ENCODE measurements at regions not wholly inside any gene's neighbourhood (a gene's known extent, or its start where the extent isn't known, plus 50 kb on each side); places are given as distances from the start of the nearest gene placed in this dataset.
"Not testable (repeated sequence)": the region's sequence is repeated elsewhere in the genome, so short reads cannot be mapped to it uniquely, and the experiment has no call there.

- no peak for DNase-seq
These were observed 90.6 kb downstream of the CRYGS start for GRCh38 chr3:186453531-186453930.

- DNase-seq, result no peak
These were observed 90.5 kb upstream of the DGKG start for GRCh38 chr3:186452517-186452916.

- no peak for DNase-seq
These were observed 89.3 kb upstream of the DGKG start for GRCh38 chr3:186451371-186451770.

- no peak for DNase-seq
These were observed 82.9 kb upstream of the DGKG start for GRCh38 chr3:186444974-186445373.

- DNase-seq, result no peak
These were observed 82.3 kb upstream of the DGKG start for GRCh38 chr3:186444288-186444687.

GRCh38 chr3:186442979-186443378, 80.9 kb upstream of the DGKG start:
- DNase-seq, result not testable (repeated sequence)

- no peak for DNase-seq
These were observed 80.1 kb upstream of the DGKG start for GRCh38 chr3:186442162-186442561.

- no peak for DNase-seq
These were observed 78.9 kb upstream of the DGKG start for GRCh38 chr3:186440891-186441290.

GRCh38 chr3:186439725-186440124, 77.7 kb upstream of the DGKG start:
- no peak for DNase-seq

- DNase-seq, result not testable (repeated sequence)
These were observed 73.3 kb upstream of the DGKG start for GRCh38 chr3:186435332-186435731.

GRCh38 chr3:186432944-186433732, 71.1 kb upstream of the DGKG start:
- no peak for DNase-seq

GRCh38 chr3:186432189-186432588, 70.2 kb upstream of the DGKG start:
- no peak for DNase-seq

GRCh38 chr3:186427627-186428281, 65.7 kb upstream of the DGKG start:
- peak; percentile 39 for DNase-seq

GRCh38 chr3:186425788-186426730, 64.0 kb upstream of the DGKG start:
- peak; percentile 18 for DNase-seq

GRCh38 chr3:186421946-186422345, 59.9 kb upstream of the DGKG start:
- DNase-seq, result no peak

GRCh38 chr3:186418671-186419145, 56.7 kb upstream of the DGKG start:
- DNase-seq, result peak; percentile 5

GRCh38 chr3:186417791-186418190, 55.8 kb upstream of the DGKG start:
- no peak for DNase-seq

- no peak for DNase-seq
These were observed 52.8 kb upstream of the DGKG start for GRCh38 chr3:186414735-186415419.

- peak; percentile 69 for DNase-seq
These were observed 51.8 kb upstream of the DGKG start for GRCh38 chr3:186413615-186414415.

- DNase-seq, result no peak
These were observed 50.0 kb upstream of the DGKG start for GRCh38 chr3:186411994-186412393.

Measured in DMS53 (cell line).